AG04450 (cell line): ENCODE measurements at regions not wholly inside any gene's neighbourhood (a gene's known extent, or its start where the extent isn't known, plus 50 kb on each side); places are given as distances from the start of the nearest gene placed in this dataset.

ENCODE experiments used
- CTCF ChIA-PET: fragments of 300-600, 350-600 bp; formaldehyde crosslinking; extraction: SDS; loops from one replicate; lab custom pipeline; 2022; ENCODE audit warnings: antibody characterized with exemption, inconsistent platforms; lab: Charles Lee
- POLR2A ChIA-PET: fragments of 350-600 bp; formaldehyde crosslinking; extraction: SDS; loops from one replicate; lab custom pipeline; 2021; ENCODE audit warnings: antibody characterized with exemption, inconsistent platforms; lab: Yijun Ruan, JAX
- DNase-seq: peaks from one replicate; pipeline ENCODE4 v3.0.0-alpha.2; 2011; ENCODE audit warnings: low read depth, low spot score
- H3K27ac ChIP-seq: one replicate; pipeline ENCODE4 v1.5.1; 2012; ENCODE audit warnings: low read depth, low read length, control low read depth
- H3K27me3 ChIP-seq: one replicate; pipeline ENCODE4 v1.6.0; 2012; ENCODE audit warnings: low read length; ENCODE audit not compliant: control insufficient read depth, insufficient read depth
- H3K4me3 ChIP-seq: 2 replicates; pipeline ENCODE4 v1.5.1; 2011; ENCODE audit warnings: mild to moderate bottlenecking, low read depth, low read length, control low read depth
- H3K9me3 ChIP-seq: 2 replicates; pipeline ENCODE4 v1.5.1; 2012; ENCODE audit warnings: low read length; ENCODE audit not compliant: control insufficient read depth, insufficient read depth
- CTCF ChIP-seq: IDR thresholded peaks from 2 replicates; pipeline ENCODE4 v1.5.1; 2011; ENCODE audit warnings: low read depth, low read length, control low read depth, inconsistent platforms

GRCh38 chr3:150106740-150107428 lies 136.2 kb upstream of the PFN2 start:
- H3K27ac ChIP-seq: peak overlapping the region; percentile 86
- ChIA-PET POLR2A (interaction anchor here (0.6 to 1.6 kb wide), 7 partner anchors 26 to 427 kb away, joined by 3 to 15 read pairs (median 4); no protein-coding TSS in a partner anchor), CTCF (interaction anchor here (0.6 to 1.1 kb wide), 3 partner anchors 38 to 126 kb away, joined by 3 to 6 read pairs (median 4); no protein-coding TSS in a partner anchor)
- peak; percentile 78 for DNase-seq
- H3K9me3 ChIP-seq: no peaks in the 10 kb centered on the region; the same call in 1 of the 2 replicates
- TF ChIP-seq CTCF: no peak
- no peak overlapping the region for H3K4me3 ChIP-seq
- no peaks in the 10 kb centered on the region for H3K27me3 ChIP-seq

GRCh38 chr3:150105886-150106612 lies 135.4 kb upstream of the PFN2 start:
- POLR2A ChIA-PET: interaction anchor here (0.6 to 1.6 kb wide), 5 partner anchors 26 to 214 kb away, joined by 3 to 15 read pairs (median 4); no protein-coding TSS in a partner anchor
- Histone ChIP-seq H3K27ac (no peak overlapping the region), H3K9me3 (no peaks in the 10 kb centered on the region), H3K27me3 (no peaks in the 10 kb centered on the region), H3K4me3 (no peak overlapping the region)
- TF ChIP-seq CTCF: no peak
- CTCF ChIA-PET: interaction anchor here (1.1 kb wide), 2 partner anchors 39 to 78 kb away, joined by 3 to 4 read pairs; no protein-coding TSS in a partner anchor
- no peak for DNase-seq

- ChIA-PET POLR2A (interaction anchor here (0.5 kb wide), 1 partner anchor 23 kb away, joined by 7 read pairs; no protein-coding TSS in a partner anchor), CTCF (interaction anchor here (0.6 kb wide), 1 partner anchor 79 kb away, joined by 3 read pairs; no protein-coding TSS in a partner anchor)
- H3K27me3 ChIP-seq: no peaks in the 10 kb centered on the region
- no peak for DNase-seq
- H3K9me3 ChIP-seq: no peaks in the 10 kb centered on the region
- no peak for TF ChIP-seq CTCF
- H3K27ac ChIP-seq: no peak overlapping the region
- no peak overlapping the region for H3K4me3 ChIP-seq
These were observed 134.3 kb upstream of the PFN2 start for GRCh38 chr3:150105025-150105424.

GRCh38 chr3:150104564-150104963 lies 133.9 kb upstream of the PFN2 start:
- Histone ChIP-seq H3K9me3 (no peaks in the 10 kb centered on the region), H3K4me3 (no peak overlapping the region), H3K27me3 (no peaks in the 10 kb centered on the region), H3K27ac (no peak overlapping the region)
- CTCF ChIA-PET: interaction anchor here (0.6 kb wide), 1 partner anchor 80 kb away, joined by 3 read pairs; no protein-coding TSS in a partner anchor
- POLR2A ChIA-PET: interaction anchor here (0.5 kb wide), 1 partner anchor 22 kb away, joined by 7 read pairs; no protein-coding TSS in a partner anchor
- TF ChIP-seq CTCF: no peak
- no peak for DNase-seq
